H9 (cell line): ENCODE measurements at regions not wholly inside any gene's neighbourhood (a gene's known extent, or its start where the extent isn't known, plus 50 kb on each side); places are given as distances from the start of the nearest gene placed in this dataset.

Experiments used
- DNase-seq: peaks from one replicate; pipeline ENCODE4 v3.0.0-alpha.2; 2017
- H2AFZ ChIP-seq: one replicate; pipeline ENCODE4 v1.6.1; 2013; ENCODE audit warnings: mild to moderate bottlenecking, low read length, control low read depth, moderate library complexity
- H2AK5ac ChIP-seq: 2 replicates; pipeline ENCODE4 v1.6.1; 2013; ENCODE audit warnings: low read length, control low read depth, mixed read lengths; ENCODE audit not compliant: insufficient read length
- H2BK120ac ChIP-seq: one replicate; pipeline ENCODE4 v1.6.1; 2013; ENCODE audit warnings: low read depth, mild to moderate bottlenecking, low read length, control low read depth, inconsistent platforms; ENCODE audit not compliant: poor library complexity, severe bottlenecking
- H2BK12ac ChIP-seq: 2 replicates; pipeline ENCODE4 v1.6.1; 2013; ENCODE audit warnings: low read length, control low read depth, mixed read lengths, low read depth; ENCODE audit not compliant: insufficient read length
- H2BK15ac ChIP-seq: 2 replicates; pipeline ENCODE4 v1.6.1; 2013; ENCODE audit warnings: low read depth, low read length, control low read depth
- H2BK20ac ChIP-seq: one replicate; pipeline ENCODE4 v1.6.1; 2013; ENCODE audit warnings: low read depth, mild to moderate bottlenecking, low read length, control low read depth, inconsistent platforms; ENCODE audit not compliant: poor library complexity, severe bottlenecking
- H2BK5ac ChIP-seq: 2 replicates; pipeline ENCODE4 v1.6.1; 2013; ENCODE audit warnings: low read length, control low read depth, mixed read lengths; ENCODE audit not compliant: insufficient read length
- H3K14ac ChIP-seq: 2 replicates; pipeline ENCODE4 v1.6.1; 2013; ENCODE audit warnings: low read length, control low read depth; ENCODE audit not compliant: insufficient read depth
- H3K18ac ChIP-seq: 2 replicates; pipeline ENCODE4 v1.6.1; 2013; ENCODE audit warnings: low read depth, mild to moderate bottlenecking, mixed read lengths, low read length, control low read depth; ENCODE audit not compliant: insufficient read length
- H3K23ac ChIP-seq: 2 replicates; pipeline ENCODE4 v1.6.1; 2013; ENCODE audit warnings: low read length, control low read depth, mixed read lengths, low read depth; ENCODE audit not compliant: insufficient read length
- H3K23me2 ChIP-seq: 2 replicates; pipeline ENCODE4 v1.6.1; 2013; ENCODE audit warnings: low read depth, mild to moderate bottlenecking, mixed read lengths, low read length, control low read depth; ENCODE audit not compliant: insufficient read length, poor library complexity, severe bottlenecking
- H3K27ac ChIP-seq: 2 replicates; pipeline ENCODE4 v1.5.1; 2013; ENCODE audit warnings: low read length, control low read depth, mixed read lengths, low read depth; ENCODE audit not compliant: insufficient read length
- H3K27me3 ChIP-seq: 2 replicates; pipeline ENCODE4 v1.6.1; 2013; ENCODE audit warnings: low read length, control low read depth, inconsistent platforms; ENCODE audit not compliant: insufficient read depth
- H3K4ac ChIP-seq: 2 replicates; pipeline ENCODE4 v1.6.1; 2013; ENCODE audit warnings: low read depth, mild to moderate bottlenecking, control low read depth, inconsistent platforms, low read length, moderate library complexity
- H3K4me1 ChIP-seq: 2 replicates; pipeline ENCODE4 v1.6.1; 2013; ENCODE audit warnings: low read length, control low read depth, inconsistent platforms; ENCODE audit not compliant: insufficient read depth
- H3K4me2 ChIP-seq: 2 replicates; pipeline ENCODE4 v1.6.1; 2013; ENCODE audit warnings: low read length, control low read depth, mixed read lengths; ENCODE audit not compliant: insufficient read length, insufficient read depth
- H3K56ac ChIP-seq: 2 replicates; pipeline ENCODE4 v1.6.1; 2013; ENCODE audit warnings: low read depth, mild to moderate bottlenecking, mixed read lengths, low read length, control low read depth; ENCODE audit not compliant: insufficient read length
- H3K79me1 ChIP-seq: 2 replicates; pipeline ENCODE4 v1.6.1; 2013; ENCODE audit warnings: low read depth, mild to moderate bottlenecking, moderate library complexity, low read length, control low read depth, inconsistent platforms; ENCODE audit not compliant: insufficient read depth, poor library complexity, severe bottlenecking
- H3K79me2 ChIP-seq: 2 replicates; pipeline ENCODE4 v1.6.1; 2013; ENCODE audit warnings: low read length, control low read depth, inconsistent platforms; ENCODE audit not compliant: insufficient read depth
- H3K9ac ChIP-seq: 2 replicates; pipeline ENCODE4 v1.6.1; 2013; ENCODE audit warnings: low read length, control low read depth, mixed read lengths; ENCODE audit not compliant: insufficient read length; ENCODE audit errors: extremely low read depth
- H3K9me3 ChIP-seq: one replicate; pipeline ENCODE4 v1.6.1; 2013; ENCODE audit warnings: low read depth, low read length, inconsistent platforms; ENCODE audit not compliant: control insufficient read depth
- H3T11ph ChIP-seq: one replicate; pipeline ENCODE4 v1.6.1; 2013; ENCODE audit warnings: mild to moderate bottlenecking, low read length, control low read depth, inconsistent platforms
- H4K20me1 ChIP-seq: one replicate; pipeline ENCODE4 v1.6.1; 2013; ENCODE audit not compliant: control insufficient read depth, insufficient read length, insufficient read depth
- H4K5ac ChIP-seq: 2 replicates; pipeline ENCODE4 v1.6.1; 2013; ENCODE audit warnings: low read depth, mild to moderate bottlenecking, mixed read lengths, low read length, control low read depth; ENCODE audit not compliant: insufficient read length
- H4K8ac ChIP-seq: replicated peaks from 2 replicates; pipeline ENCODE4 v1.6.1; 2013; ENCODE audit warnings: low read length, control low read depth, mixed read lengths, low read depth; ENCODE audit not compliant: insufficient read length
- H4K91ac ChIP-seq: 2 replicates; pipeline ENCODE4 v1.6.1; 2013; ENCODE audit warnings: low read depth, mild to moderate bottlenecking, moderate library complexity, mixed read lengths, low read length, control low read depth; ENCODE audit not compliant: insufficient read length
- H3K27ac Mint-ChIP-seq, 3 experiments: 2 replicates in 2 of 3; 3 replicates in 1 of 3; pipeline ENCODE4 v1.8.0; 2020 to 2021; ENCODE audit warnings: mixed read lengths in 3 of 3, mild to moderate bottlenecking in 1 of 3, moderate library complexity in 1 of 3
- H3K27me3 Mint-ChIP-seq: 2 replicates; pipeline ENCODE4 v1.8.0; 2021; ENCODE audit warnings: low read depth, mild to moderate bottlenecking, moderate library complexity, mixed read lengths
- H3K36me3 Mint-ChIP-seq, 3 experiments: 2 replicates in 2 of 3; 3 replicates in 1 of 3; pipeline ENCODE4 v1.8.0; 2020 to 2021; ENCODE audit warnings: low read depth in 3 of 3, mixed read lengths in 3 of 3; ENCODE audit not compliant: insufficient read depth in 1 of 3
- H3K4me1 Mint-ChIP-seq, 2 experiments: 2 replicates each; pipeline ENCODE4 v1.8.0; 2020; ENCODE audit warnings: mixed read lengths in 2 of 2
- H3K4me3 Mint-ChIP-seq, 2 experiments: 2 replicates in 1 of 2; 3 replicates in 1 of 2; pipeline ENCODE4 v1.8.0; 2020 to 2021; ENCODE audit warnings: mild to moderate bottlenecking in 2 of 2, mixed read lengths in 2 of 2, moderate library complexity in 1 of 2
- H3K9me3 Mint-ChIP-seq, 2 experiments: 2 replicates in 1 of 2; 3 replicates in 1 of 2; pipeline ENCODE4 v1.8.0; 2020; ENCODE audit warnings: mild to moderate bottlenecking in 2 of 2, mixed read lengths in 2 of 2, moderate library complexity in 1 of 2
- CTCF ChIP-seq: fragments of 200-600 bp; sonication (generic); conservative IDR thresholded peaks from 3 replicates; pipeline ENCODE4 v1.8.0; 2021; ENCODE audit warnings: antibody characterized with exemption, mild to moderate bottlenecking
- WGBS: extraction: QIAGEN DNeasy Blood & Tissue Kit; methylation state at CpG from one replicate; pipeline ENCODE4 v1.1.7; 2013; ENCODE audit warnings: missing lambda C conversion rate, low lambda C conversion rate, mixed read lengths; ENCODE audit not compliant: insufficient read length; ENCODE audit errors: extremely low coverage; 5-methylcytosine and 5-hydroxymethylcytosine counted together

- no peak overlapping the region for H2BK12ac ChIP-seq
- DNase-seq: no peak
- peaks cover 2% of the 10 kb centered on the region in 2 experiments; a peak in 2 of 5 replicates for H3K9me3 Mint-ChIP-seq
- H3K27me3 Mint-ChIP-seq: no peaks in the 10 kb centered on the region
- H3K18ac ChIP-seq: no peak overlapping the region
- H3K36me3 Mint-ChIP-seq: peaks cover 0 to 4% (median 0%) of the 10 kb centered on the region in 3 experiments; a peak in 2 of 7 replicates
- TF ChIP-seq CTCF: no peak
- no peak overlapping the region for H4K91ac ChIP-seq
- WGBS: no CpG with 5 or more reads among the region's 4 CpGs
- H3K9me3 ChIP-seq: no peaks in the 10 kb centered on the region
- H2AFZ ChIP-seq: no peak overlapping the region
- H3K4me3 Mint-ChIP-seq: no peak overlapping the region
- no peak overlapping the region for H3K27ac ChIP-seq
- no peaks in the 10 kb centered on the region for H3K79me1 ChIP-seq
- no peak overlapping the region for H3K56ac ChIP-seq
- no peak overlapping the region for H3K9ac ChIP-seq
- H3K4me1 Mint-ChIP-seq: peaks cover 7 to 11% of the 10 kb centered on the region in 2 experiments
- H3K27ac Mint-ChIP-seq: no peak overlapping the region; a peak in 1 of 7 replicates
- no peak overlapping the region for H3K4me2 ChIP-seq
- H3K23me2 ChIP-seq: no peaks in the 10 kb centered on the region
- H3K79me2 ChIP-seq: no peaks in the 10 kb centered on the region
- no peak overlapping the region for H2AK5ac ChIP-seq
- H3T11ph ChIP-seq: no peak overlapping the region
- H2BK15ac ChIP-seq: no peak overlapping the region
- no peaks in the 10 kb centered on the region for H4K20me1 ChIP-seq
- H3K4ac ChIP-seq: no peak overlapping the region
- H3K23ac ChIP-seq: no peak overlapping the region
- H3K27me3 ChIP-seq: no peaks in the 10 kb centered on the region
- H2BK5ac ChIP-seq: no peak overlapping the region
- no peak overlapping the region for H2BK20ac ChIP-seq
- H4K8ac ChIP-seq: no peak overlapping the region
- H2BK120ac ChIP-seq: no peak overlapping the region
- no peaks in the 10 kb centered on the region; the same call in 1 of the 2 replicates for H3K4me1 ChIP-seq
- no peak overlapping the region for H4K5ac ChIP-seq
- H3K14ac ChIP-seq: no peak overlapping the region
Observed at GRCh38 chr18:60188958-60189357, 183.6 kb downstream of the MC4R start.
